GM18511 (cell line): ENCODE measurements at regions not wholly inside any gene's neighbourhood (a gene's known extent, or its start where the extent isn't known, plus 50 kb on each side); places are given as distances from the start of the nearest gene placed in this dataset.
A peak's percentile ranks its signal among the peaks of the same experiment; 100 is the strongest.
"Not testable (repeated sequence)": the region's sequence is repeated elsewhere in the genome, so short reads cannot be mapped to it uniquely, and the experiment has no call there.

Experiments used
- ATAC-seq: cut with Tn5 transposase; IDR thresholded peaks from one replicate; pipeline ENCODE4 v1.9.1; 2021; ENCODE audit warnings: mild to moderate bottlenecking, moderate library complexity; ENCODE audit not compliant: unreplicated experiment

DNA sequence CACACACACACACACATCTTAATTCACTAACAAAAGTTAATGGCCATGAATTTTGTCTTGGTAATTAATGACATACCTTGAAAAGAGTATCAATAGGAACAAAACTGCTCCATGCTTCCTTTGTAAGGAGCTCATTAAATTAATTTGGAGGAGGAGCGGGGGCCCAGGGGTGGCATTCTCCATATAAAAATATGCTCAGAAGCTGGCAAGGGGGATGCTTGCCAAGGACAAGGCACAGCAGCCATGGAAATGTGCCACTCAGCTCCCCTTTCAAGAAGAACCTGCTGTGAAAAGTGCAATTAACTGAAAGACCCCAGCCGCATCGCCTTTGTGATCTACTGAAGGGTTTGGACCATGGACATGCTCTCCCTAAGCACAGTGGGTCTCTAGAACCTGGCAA is 385.9 kb upstream of the API5 start:
- ATAC-seq, result no peak

DNA sequence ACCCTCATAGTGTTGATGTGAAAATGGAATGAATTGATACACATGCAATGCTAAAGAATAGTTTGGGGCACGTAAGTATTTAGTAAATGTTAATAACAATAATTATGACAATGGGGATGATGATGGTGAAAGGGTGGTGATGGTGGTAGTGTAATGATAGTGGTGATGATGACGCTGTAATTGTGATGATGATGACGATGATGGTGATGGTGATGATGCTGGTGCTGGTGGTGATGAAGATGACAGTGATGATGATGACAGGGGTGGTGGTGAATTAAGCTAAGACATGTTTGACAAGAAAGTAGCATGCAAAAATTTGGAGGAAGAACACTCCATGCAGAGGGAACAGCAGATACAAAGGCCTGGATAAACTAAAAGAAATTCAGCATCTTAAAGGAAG is 364.4 kb upstream of the API5 start:
- no peak for ATAC-seq

DNA sequence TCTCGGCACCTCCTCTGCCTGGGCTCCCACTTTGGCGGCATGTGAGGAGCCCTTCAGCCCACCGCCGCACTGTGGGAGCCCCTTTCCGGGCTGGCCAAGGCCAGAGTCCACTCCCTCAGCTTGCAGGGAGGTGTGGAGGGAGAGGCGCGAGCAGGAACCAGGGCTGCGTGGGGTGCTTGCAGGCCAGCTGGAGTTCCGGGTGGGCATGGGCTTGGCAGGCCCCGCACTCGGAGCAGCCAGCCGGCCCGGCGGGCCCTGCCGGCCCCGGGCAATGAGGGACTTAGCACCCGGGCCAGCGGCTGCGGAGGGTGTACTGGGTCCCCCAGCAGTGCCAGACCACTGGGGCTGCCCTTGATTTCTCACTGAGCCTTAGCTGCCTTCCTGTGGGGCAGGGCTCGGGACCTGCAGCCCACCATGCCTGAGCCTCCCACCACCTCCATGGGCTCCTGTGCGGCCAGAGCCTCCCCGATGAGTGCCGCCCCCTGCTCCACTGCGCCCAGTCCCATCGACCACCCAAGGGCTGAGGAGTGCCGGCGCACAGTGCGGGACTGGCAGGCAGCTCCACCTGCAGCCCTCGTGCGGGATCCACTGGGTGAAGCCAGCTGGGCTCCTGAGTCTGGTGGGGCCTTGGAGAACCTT is 361.9 kb upstream of the API5 start:
- not testable (repeated sequence) for ATAC-seq

DNA sequence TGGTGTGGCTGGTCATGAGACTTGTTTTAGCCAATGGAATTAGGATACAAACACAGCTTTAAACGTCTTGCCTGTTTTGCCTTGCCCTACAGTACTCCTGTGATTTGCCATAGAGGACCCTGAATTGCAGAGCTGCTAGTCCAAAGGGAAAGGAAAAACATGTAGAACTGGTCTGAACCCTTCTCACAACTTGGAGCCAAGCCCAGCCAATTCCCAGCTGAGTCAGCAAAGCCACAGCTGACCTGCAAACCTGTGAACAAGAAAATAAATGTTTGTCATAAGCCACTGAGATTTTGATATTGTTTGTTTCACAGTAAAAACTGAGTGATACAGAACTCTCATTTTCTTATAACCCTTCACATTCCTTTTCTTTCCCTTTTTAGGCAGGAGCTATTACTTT is 360.5 kb upstream of the API5 start:
- ATAC-seq, result no peak

DNA sequence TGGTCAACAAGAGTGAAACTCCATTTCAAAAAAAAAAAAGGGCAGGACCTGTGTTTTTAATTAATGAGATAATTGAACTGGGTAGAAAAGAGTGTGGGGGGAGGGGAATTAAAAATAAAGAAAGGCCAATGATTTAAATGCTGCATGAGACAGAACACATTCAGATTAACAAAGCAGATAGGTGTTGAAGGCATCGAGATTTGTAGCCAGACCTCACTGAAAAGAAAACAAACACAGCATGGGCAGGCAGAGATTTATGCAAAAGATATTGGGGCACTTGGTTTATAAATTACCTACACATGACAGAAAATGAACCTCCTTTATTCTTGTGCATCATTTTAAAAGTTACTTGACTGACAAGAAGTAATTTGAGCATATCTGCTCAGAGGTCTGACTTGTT is 354.0 kb upstream of the API5 start:
- ATAC-seq, result no peak

DNA sequence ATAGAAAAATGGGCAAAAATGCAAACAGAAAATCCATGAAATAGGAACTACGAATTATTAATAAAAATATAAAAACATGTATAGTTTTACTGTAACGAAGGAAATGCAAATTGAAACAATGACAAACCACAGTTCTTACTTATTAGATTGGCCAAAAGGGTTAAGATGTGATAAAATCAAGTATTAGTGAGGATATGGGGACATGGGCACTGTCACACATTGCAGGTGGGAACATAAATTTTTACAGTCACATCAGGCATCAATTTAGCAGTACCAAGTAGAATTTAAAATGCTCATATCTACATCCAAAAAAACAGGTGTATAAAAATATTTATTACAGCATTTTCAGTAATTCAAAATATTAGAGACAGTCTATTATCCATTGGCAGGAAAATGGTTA is 353.2 kb upstream of the API5 start:
- ATAC-seq, result no peak

- ATAC-seq, result no peak
Observed at GRCh38 chr11:42960521-42961088, 351.2 kb upstream of the API5 start.

GRCh38 chr11:42967653-42968052 is 344.1 kb upstream of the API5 start:
- no peak for ATAC-seq

- ATAC-seq, result no peak
Observed at GRCh38 chr11:42972741-42973140, 339.1 kb upstream of the API5 start.

- ATAC-seq, result no peak
Observed at GRCh38 chr11:42974510-42975179, 337.2 kb upstream of the API5 start.

GRCh38 chr11:42975180-42975529 is 336.6 kb upstream of the API5 start:
- no peak for ATAC-seq

- no peak for ATAC-seq
Observed at GRCh38 chr11:42976636-42977217, 335.1 kb upstream of the API5 start.

DNA sequence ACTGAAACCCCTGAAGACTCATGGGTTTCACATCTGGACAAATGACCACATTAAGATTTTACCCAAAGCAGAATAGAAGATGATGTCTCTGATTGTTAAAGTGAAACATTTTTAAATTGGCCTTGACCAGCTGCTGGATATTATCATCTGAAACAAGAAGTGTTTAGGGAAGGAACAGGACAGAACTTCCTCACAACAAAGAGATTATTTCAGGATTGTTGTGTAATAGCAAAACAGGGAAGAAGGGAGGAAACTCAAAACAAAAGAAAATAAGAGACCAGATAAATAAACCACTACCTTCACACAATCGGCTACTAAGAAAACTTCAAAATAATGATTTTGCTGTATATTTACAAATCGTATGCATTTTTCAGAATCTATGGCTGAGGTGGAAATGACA is 319.2 kb upstream of the API5 start:
- no peak for ATAC-seq

GRCh38 chr11:42996421-42997307 is 315.1 kb upstream of the API5 start:
- ATAC-seq, result no peak

- not testable (repeated sequence) for ATAC-seq
Observed at GRCh38 chr11:43004879-43005278, 306.9 kb upstream of the API5 start.

GRCh38 chr11:43010042-43010441 is 301.8 kb upstream of the API5 start:
- ATAC-seq, result no peak

GRCh38 chr11:43012606-43013005 is 299.2 kb upstream of the API5 start:
- no peak for ATAC-seq

- ATAC-seq, result peak; percentile 83
Observed at GRCh38 chr11:43021466-43021865, 290.3 kb upstream of the API5 start.

GRCh38 chr11:43034341-43034740 is 277.5 kb upstream of the API5 start:
- no peak for ATAC-seq

DNA sequence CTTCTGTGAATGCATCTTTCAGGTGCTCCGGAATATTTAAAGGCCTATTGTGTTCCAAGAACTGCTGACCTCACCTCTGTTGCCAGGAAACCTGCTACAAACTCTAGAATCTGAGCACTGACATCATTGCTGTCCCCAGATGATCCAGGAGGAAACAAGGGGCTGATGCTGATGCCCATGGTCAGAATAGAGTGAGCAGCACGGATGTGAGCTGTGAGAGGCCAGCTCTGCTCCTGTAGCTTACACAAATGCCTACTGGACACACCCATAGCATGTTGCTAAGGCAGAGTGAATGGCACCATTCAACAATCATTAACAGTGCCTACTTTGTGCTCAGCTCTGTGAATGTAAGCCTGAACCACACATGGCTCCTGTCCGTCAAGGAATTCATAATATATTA is 276.7 kb upstream of the API5 start:
- ATAC-seq, result no peak
